ENCODE measurements at regions not wholly inside any gene's neighbourhood (a gene's known extent, or its start where the extent isn't known, plus 50 kb on each side); places are given as distances from the start of the nearest gene placed in this dataset.
"Not testable (repeated sequence)": the region's sequence is repeated elsewhere in the genome, so short reads cannot be mapped to it uniquely, and the experiment has no call there.

GRCh38 chr15:38992930-38993329 is 428.3 kb upstream of the RASGRP1 start:
- no peaks in the 10 kb centered on the region for H3K4me1 ChIP-seq (ENCODE audit: control insufficient read depth, insufficient read depth, low read length, poor library complexity, severe bottlenecking)
- no peak overlapping the region for H3K4me3 ChIP-seq (ENCODE audit: low read depth, low read length)
- Mint-ChIP-seq H3K4me3 (peak overlapping the region in 1 of 4 donors; percentile 35), H3K9me3 (peaks cover 0 to 6% (median 0%) of the 10 kb centered on the region in 7 donors), H3K27ac (no peak overlapping the region), H3K4me1 (peaks cover 0 to 5% (median 0%) of the 10 kb centered on the region in 4 donors), H3K36me3 (peaks cover 4% of the 10 kb centered on the region), H3K27me3 (no peaks in the 10 kb centered on the region)
- no peaks in the 10 kb centered on the region for H3K27me3 ChIP-seq (ENCODE audit: control insufficient read depth, insufficient read depth, low read length)
- DNase-seq (no peak), ATAC-seq (ENCODE audit: low read depth in 2 of 2) (no peak)
- H3K27ac ChIP-seq (ENCODE audit: insufficient read depth, low read length, poor library complexity, severe bottlenecking), result no peak overlapping the region
- H3K9me3 ChIP-seq (ENCODE audit: control insufficient read depth in 2 of 2, low read length in 2 of 2), result no peaks in the 10 kb centered on the region
- peaks cover 2% of the 10 kb centered on the region for H3K36me3 ChIP-seq (ENCODE audit: control insufficient read depth, insufficient read depth, low read length)

- Histone ChIP-seq H3K27me3 (ENCODE audit: control insufficient read depth, insufficient read depth, low read length) (no peaks in the 10 kb centered on the region), H3K4me1 (ENCODE audit: control insufficient read depth, insufficient read depth, low read length, poor library complexity, severe bottlenecking) (no peaks in the 10 kb centered on the region), H3K4me3 (ENCODE audit: low read depth, low read length) (no peak overlapping the region), H3K27ac (ENCODE audit: insufficient read depth, low read length, poor library complexity, severe bottlenecking) (no peak overlapping the region), H3K9me3 (ENCODE audit: control insufficient read depth in 2 of 2, low read length in 2 of 2) (no peaks in the 10 kb centered on the region), H3K36me3 (ENCODE audit: control insufficient read depth, insufficient read depth, low read length) (peaks cover 2% of the 10 kb centered on the region)
- Mint-ChIP-seq H3K27ac (no peak overlapping the region), H3K4me1 (peaks cover 0 to 5% (median 0%) of the 10 kb centered on the region in 4 donors), H3K4me3 (no peak overlapping the region), H3K9me3 (peaks cover 0 to 6% (median 2%) of the 10 kb centered on the region in 7 donors), H3K36me3 (peaks cover 4% of the 10 kb centered on the region), H3K27me3 (no peaks in the 10 kb centered on the region)
- no peak for ATAC-seq (ENCODE audit: low read depth in 2 of 2)
- DNase-seq, result no peak
Observed at GRCh38 chr15:38994310-38994709, 429.7 kb upstream of the RASGRP1 start.

GRCh38 chr15:38996111-38996631 is 431.6 kb upstream of the RASGRP1 start:
- Histone ChIP-seq H3K27me3 (ENCODE audit: control insufficient read depth, insufficient read depth, low read length) (no peaks in the 10 kb centered on the region), H3K4me1 (ENCODE audit: control insufficient read depth, insufficient read depth, low read length, poor library complexity, severe bottlenecking) (no peaks in the 10 kb centered on the region), H3K36me3 (ENCODE audit: control insufficient read depth, insufficient read depth, low read length) (peaks cover 2% of the 10 kb centered on the region), H3K4me3 (ENCODE audit: low read depth, low read length) (no peak overlapping the region), H3K27ac (ENCODE audit: insufficient read depth, low read length, poor library complexity, severe bottlenecking) (no peak overlapping the region), H3K9me3 (ENCODE audit: control insufficient read depth in 2 of 2, low read length in 2 of 2) (no peaks in the 10 kb centered on the region)
- Mint-ChIP-seq H3K9me3 (peaks cover 0 to 12% (median 6%) of the 10 kb centered on the region in 7 donors), H3K27ac (no peak overlapping the region), H3K4me3 (no peak overlapping the region), H3K4me1 (peaks cover 0 to 5% (median 0%) of the 10 kb centered on the region in 4 donors), H3K36me3 (peaks cover 4% of the 10 kb centered on the region), H3K27me3 (no peaks in the 10 kb centered on the region)
- ATAC-seq (ENCODE audit: low read depth in 2 of 2) (no peak), DNase-seq (no peak)

- H3K9me3 ChIP-seq (ENCODE audit: control insufficient read depth in 2 of 2, low read length in 2 of 2), result peaks cover 0 to 3% of the 10 kb centered on the region in 2 experiments
- Mint-ChIP-seq H3K4me1 (peaks cover 0 to 5% (median 0%) of the 10 kb centered on the region in 4 donors), H3K9me3 (peaks cover 0 to 12% (median 10%) of the 10 kb centered on the region in 7 donors), H3K27ac (no peak overlapping the region), H3K4me3 (no peak overlapping the region), H3K36me3 (peaks cover 4% of the 10 kb centered on the region), H3K27me3 (no peaks in the 10 kb centered on the region)
- H3K27me3 ChIP-seq (ENCODE audit: control insufficient read depth, insufficient read depth, low read length), result no peaks in the 10 kb centered on the region
- peaks cover 2% of the 10 kb centered on the region for H3K36me3 ChIP-seq (ENCODE audit: control insufficient read depth, insufficient read depth, low read length)
- H3K4me1 ChIP-seq (ENCODE audit: control insufficient read depth, insufficient read depth, low read length, poor library complexity, severe bottlenecking), result no peaks in the 10 kb centered on the region
- ATAC-seq (ENCODE audit: low read depth in 2 of 2) (no peak), DNase-seq (no peak)
- no peak overlapping the region for H3K4me3 ChIP-seq (ENCODE audit: low read depth, low read length)
- H3K27ac ChIP-seq (ENCODE audit: insufficient read depth, low read length, poor library complexity, severe bottlenecking), result no peak overlapping the region
Observed at GRCh38 chr15:38997841-38998240, 433.2 kb upstream of the RASGRP1 start.

GRCh38 chr15:39000008-39000734 is 435.6 kb upstream of the RASGRP1 start:
- Histone ChIP-seq H3K27me3 (ENCODE audit: control insufficient read depth, insufficient read depth, low read length) (no peaks in the 10 kb centered on the region), H3K4me3 (ENCODE audit: low read depth, low read length) (no peak overlapping the region), H3K9me3 (ENCODE audit: control insufficient read depth in 2 of 2, low read length in 2 of 2) (peaks cover 3 to 10% of the 10 kb centered on the region in 2 experiments), H3K36me3 (ENCODE audit: control insufficient read depth, insufficient read depth, low read length) (peaks cover 2% of the 10 kb centered on the region), H3K4me1 (ENCODE audit: control insufficient read depth, insufficient read depth, low read length, poor library complexity, severe bottlenecking) (no peaks in the 10 kb centered on the region), H3K27ac (ENCODE audit: insufficient read depth, low read length, poor library complexity, severe bottlenecking) (no peak overlapping the region)
- H3K27ac Mint-ChIP-seq, result no peak overlapping the region
- peaks cover 0 to 5% (median 0%) of the 10 kb centered on the region in 4 donors for H3K4me1 Mint-ChIP-seq
- peaks cover 4% of the 10 kb centered on the region for H3K36me3 Mint-ChIP-seq
- no peak for ATAC-seq (ENCODE audit: low read depth in 2 of 2)
- no peaks in the 10 kb centered on the region for H3K27me3 Mint-ChIP-seq
- no peak overlapping the region for H3K4me3 Mint-ChIP-seq
- H3K9me3 Mint-ChIP-seq, result peaks cover 3 to 23% (median 12%) of the 10 kb centered on the region in 7 donors
- DNase-seq, result no peak

- Mint-ChIP-seq H3K9me3 (peaks cover 12 to 50% (median 18%) of the 10 kb centered on the region in 7 donors), H3K36me3 (peaks cover 5% of the 10 kb centered on the region), H3K4me1 (no peaks in the 10 kb centered on the region), H3K27ac (no peak overlapping the region), H3K27me3 (peaks cover 5% of the 10 kb centered on the region), H3K4me3 (no peak overlapping the region)
- no peak overlapping the region for H3K4me3 ChIP-seq (ENCODE audit: low read depth, low read length)
- no peak overlapping the region for H3K27ac ChIP-seq (ENCODE audit: insufficient read depth, low read length, poor library complexity, severe bottlenecking)
- H3K27me3 ChIP-seq (ENCODE audit: control insufficient read depth, insufficient read depth, low read length), result no peaks in the 10 kb centered on the region
- H3K36me3 ChIP-seq (ENCODE audit: control insufficient read depth, insufficient read depth, low read length), result no peaks in the 10 kb centered on the region
- H3K9me3 ChIP-seq (ENCODE audit: control insufficient read depth in 2 of 2, low read length in 2 of 2), result peaks cover 14 to 20% of the 10 kb centered on the region in 2 experiments
- H3K4me1 ChIP-seq (ENCODE audit: control insufficient read depth, insufficient read depth, low read length, poor library complexity, severe bottlenecking), result no peaks in the 10 kb centered on the region
- no peak for DNase-seq
- no peak for ATAC-seq (ENCODE audit: low read depth in 2 of 2)
Observed at GRCh38 chr15:39009740-39010139, 445.1 kb upstream of the RASGRP1 start.

GRCh38 chr15:39011066-39011465 is 446.5 kb upstream of the RASGRP1 start:
- not testable (repeated sequence) for H3K36me3 Mint-ChIP-seq; H3K27me3 Mint-ChIP-seq; H3K36me3 ChIP-seq (ENCODE audit: control insufficient read depth, insufficient read depth, low read length); H3K27ac ChIP-seq (ENCODE audit: insufficient read depth, low read length, poor library complexity, severe bottlenecking); H3K4me1 Mint-ChIP-seq; H3K4me3 ChIP-seq (ENCODE audit: low read depth, low read length); H3K27ac Mint-ChIP-seq; DNase-seq; H3K4me1 ChIP-seq (ENCODE audit: control insufficient read depth, insufficient read depth, low read length, poor library complexity, severe bottlenecking); H3K4me3 Mint-ChIP-seq; H3K27me3 ChIP-seq (ENCODE audit: control insufficient read depth, insufficient read depth, low read length); ATAC-seq (ENCODE audit: low read depth in 2 of 2)
- H3K9me3 ChIP-seq (ENCODE audit: control insufficient read depth in 2 of 2, low read length in 2 of 2), result peaks cover 14 to 19% of the 10 kb centered on the region in 2 experiments
- H3K9me3 Mint-ChIP-seq, result peaks cover 10 to 47% (median 17%) of the 10 kb centered on the region in 7 donors

GRCh38 chr15:39013262-39013661 is 448.6 kb upstream of the RASGRP1 start:
- peaks cover 9 to 16% of the 10 kb centered on the region in 2 experiments for H3K9me3 ChIP-seq (ENCODE audit: control insufficient read depth in 2 of 2, low read length in 2 of 2)
- no peaks in the 10 kb centered on the region for H3K36me3 ChIP-seq (ENCODE audit: control insufficient read depth, insufficient read depth, low read length)
- ATAC-seq (ENCODE audit: low read depth in 2 of 2) (no peak), DNase-seq (no peak)
- no peak overlapping the region for H3K4me3 ChIP-seq (ENCODE audit: low read depth, low read length)
- H3K9me3 Mint-ChIP-seq, result peaks cover 6 to 36% (median 18%) of the 10 kb centered on the region in 7 donors
- peaks cover 3% of the 10 kb centered on the region for H3K36me3 Mint-ChIP-seq
- H3K27me3 ChIP-seq (ENCODE audit: control insufficient read depth, insufficient read depth, low read length), result no peaks in the 10 kb centered on the region
- H3K4me1 ChIP-seq (ENCODE audit: control insufficient read depth, insufficient read depth, low read length, poor library complexity, severe bottlenecking), result no peaks in the 10 kb centered on the region
- H3K4me3 Mint-ChIP-seq, result no peak overlapping the region
- H3K27ac ChIP-seq (ENCODE audit: insufficient read depth, low read length, poor library complexity, severe bottlenecking), result no peak overlapping the region
- H3K27me3 Mint-ChIP-seq, result peaks cover 5% of the 10 kb centered on the region
- no peak overlapping the region for H3K27ac Mint-ChIP-seq
- H3K4me1 Mint-ChIP-seq, result no peaks in the 10 kb centered on the region
